Ascending aorta (tissue), 2 donors: ENCODE measurements at regions not wholly inside any gene's neighbourhood (a gene's known extent, or its start where the extent isn't known, plus 50 kb on each side); places are given as distances from the start of the nearest gene placed in this dataset.
A peak's percentile ranks its signal among the peaks of the same experiment; 100 is the strongest.

Experiments used
- DNase-seq, 2 donors: peaks; one replicate each; pipeline ENCODE4 v3.0.0-alpha.2; 2019; ENCODE audit warnings: low spot score in 2 of 2
- H3K27ac ChIP-seq, 2 donors: fragments of 200-600 bp; sonication (generic); one replicate each; pipeline ENCODE4 v1.5.1; 2016 to 2017; ENCODE audit warnings: mild to moderate bottlenecking in 1 of 2
- H3K27me3 ChIP-seq: fragments of 200-600 bp; sonication (generic); one replicate; pipeline ENCODE4 v1.5.1; 2017
- H3K36me3 ChIP-seq, 2 donors: fragments of 200-600 bp; sonication (generic); one replicate each; pipeline ENCODE4 v1.5.1; 2016
- H3K4me1 ChIP-seq, 2 donors: fragments of 200-600 bp; sonication (generic); one replicate each; pipeline ENCODE4 v1.5.1; 2016 to 2017; ENCODE audit warnings: mild to moderate bottlenecking in 1 of 2
- H3K4me3 ChIP-seq, 2 donors: fragments of 200-600 bp; sonication (generic); one replicate each; pipeline ENCODE4 v1.5.1; 2016 to 2017; ENCODE audit warnings: mild to moderate bottlenecking in 1 of 2
- H3K9me3 ChIP-seq, 2 donors: fragments of 200-600 bp; sonication (generic); one replicate each; pipeline ENCODE4 v1.5.1; 2016
- CTCF ChIP-seq, 3 experiments: fragments of 200-600 bp in 2 of 3; fragments of 450-650 bp in 1 of 3; sonication (generic) in 2 of 3; IDR thresholded peaks; one replicate each; pipeline ENCODE4 v1.5.1; 2016 to 2019; ENCODE audit warnings: antibody characterized with exemption in 3 of 3, mild to moderate bottlenecking in 1 of 3, moderate library complexity in 1 of 3
- intact Hi-C: fragments of 100-400 bp; cut with DNase I; formaldehyde crosslinking; loops from one replicate; pipeline ENCODE4 v1.15.1; 2023

GRCh38 chr6:137699031-137699683 is 167.9 kb upstream of the TNFAIP3 start:
- DNase-seq, result no peak
- H3K27me3 ChIP-seq, result no peaks in the 10 kb centered on the region
- no peak overlapping the region for H3K4me3 ChIP-seq
- intact Hi-C loops, result no loop called here
- no peaks in the 10 kb centered on the region for H3K36me3 ChIP-seq
- H3K9me3 ChIP-seq, result no peaks in the 10 kb centered on the region
- H3K27ac ChIP-seq, result peak overlapping the region; percentile 44 to 55
- peaks cover 0 to 13% of the 10 kb centered on the region in 2 donors for H3K4me1 ChIP-seq
- no peak for TF ChIP-seq CTCF (IDR thresholded peaks at IDR 0.05)

- DNase-seq, result no peak
- Histone ChIP-seq H3K36me3 (no peaks in the 10 kb centered on the region), H3K9me3 (no peaks in the 10 kb centered on the region), H3K27me3 (no peaks in the 10 kb centered on the region), H3K27ac (peak overlapping the region in 1 of 2 donors; percentile 55), H3K4me3 (no peak overlapping the region), H3K4me1 (peaks cover 0 to 13% of the 10 kb centered on the region in 2 donors)
- TF ChIP-seq CTCF (IDR thresholded peaks at IDR 0.05), result no peak
- intact Hi-C loops, result loop anchor here (10.0 kb wide), 1 partner anchor 305 kb away; no protein-coding TSS in a partner anchor
Measured at GRCh38 chr6:137700161-137700560, 166.9 kb upstream of the TNFAIP3 start.

GRCh38 chr6:137700751-137701477 is 166.1 kb upstream of the TNFAIP3 start:
- Histone ChIP-seq H3K4me1 (peaks cover 0 to 13% of the 10 kb centered on the region in 2 donors), H3K36me3 (no peaks in the 10 kb centered on the region), H3K9me3 (no peaks in the 10 kb centered on the region), H3K4me3 (no peak overlapping the region), H3K27me3 (no peaks in the 10 kb centered on the region), H3K27ac (no peak overlapping the region)
- no peak for TF ChIP-seq CTCF (IDR thresholded peaks at IDR 0.05)
- intact Hi-C loops, result loop anchor here (10.0 kb wide), 1 partner anchor 304 kb away; no protein-coding TSS in a partner anchor
- no peak for DNase-seq

GRCh38 chr6:137701942-137702341 is 165.1 kb upstream of the TNFAIP3 start:
- TF ChIP-seq CTCF (IDR thresholded peaks at IDR 0.05), result no peak
- Histone ChIP-seq H3K9me3 (no peaks in the 10 kb centered on the region), H3K27ac (no peak overlapping the region), H3K27me3 (no peaks in the 10 kb centered on the region), H3K4me1 (peaks cover 0 to 13% of the 10 kb centered on the region in 2 donors), H3K4me3 (no peak overlapping the region), H3K36me3 (no peaks in the 10 kb centered on the region)
- intact Hi-C loops, result loop anchor here (10.0 kb wide), 1 partner anchor 303 kb away; no protein-coding TSS in a partner anchor
- DNase-seq, result no peak

GRCh38 chr6:137702791-137703424 is 164.2 kb upstream of the TNFAIP3 start:
- intact Hi-C loops, result loop anchor here (10.0 kb wide), 1 partner anchor 302 kb away; no protein-coding TSS in a partner anchor
- Histone ChIP-seq H3K27ac (peak overlapping the region in 1 of 2 donors; percentile 28), H3K36me3 (no peaks in the 10 kb centered on the region), H3K27me3 (no peaks in the 10 kb centered on the region), H3K9me3 (no peaks in the 10 kb centered on the region), H3K4me3 (no peak overlapping the region), H3K4me1 (peaks cover 0 to 10% of the 10 kb centered on the region in 2 donors)
- TF ChIP-seq CTCF (IDR thresholded peaks at IDR 0.05), result no peak
- no peak for DNase-seq
